Gastrocnemius medialis (tissue), 4 donors: ENCODE measurements at regions not wholly inside any gene's neighbourhood (a gene's known extent, or its start where the extent isn't known, plus 50 kb on each side); places are given as distances from the start of the nearest gene placed in this dataset.
A peak's percentile ranks its signal among the peaks of the same experiment; 100 is the strongest.

Source experiments
- ATAC-seq, 2 donors: fragments of 150-250 bp; one replicate each; pipeline ENCODE4 v1.9.1; 2016
- DNase-seq, 2 donors: peaks; one replicate each; pipeline ENCODE4 v3.0.0-alpha.2; 2019
- H3K27ac ChIP-seq, 4 donors: fragments of 200-600 bp; sonication (generic); 1 replicate in 1 of 4; 2 replicates in 3 of 4; pipeline ENCODE4 v1.5.1; 2016 to 2018; ENCODE audit warnings: mild to moderate bottlenecking in 2 of 4, moderate library complexity in 1 of 4
- H3K27me3 ChIP-seq, 3 donors: fragments of 200-600 bp; sonication (generic) in 2 of 3; 1 replicate in 1 of 3; 2 replicates in 2 of 3; pipeline versions ENCODE4 v1.5.1 to v1.6.0; 2016 to 2019; ENCODE audit warnings: mild to moderate bottlenecking in 1 of 3, moderate library complexity in 1 of 3
- H3K36me3 ChIP-seq, 2 donors: fragments of 200-600 bp; sonication (generic) in 1 of 2; one replicate each; pipeline ENCODE4 v1.5.1; 2017 to 2018
- H3K4me1 ChIP-seq, 2 donors: fragments of 200-600 bp; sonication (generic) in 1 of 2; one replicate each; pipeline ENCODE4 v1.5.1; 2016 to 2017; ENCODE audit warnings: mild to moderate bottlenecking in 2 of 2
- H3K4me3 ChIP-seq, 4 donors: fragments of 200-600 bp; sonication (generic) in 3 of 4; 1 replicate in 1 of 4; 2 replicates in 3 of 4; pipeline ENCODE4 v1.5.1; 2016 to 2019; ENCODE audit warnings: mild to moderate bottlenecking in 2 of 4
- H3K9me3 ChIP-seq, 3 donors: fragments of 200-600 bp; sonication (generic) in 2 of 3; 1 replicate in 1 of 3; 2 replicates in 2 of 3; pipeline ENCODE4 v1.5.1; 2016 to 2019
- POLR2A ChIP-seq, 2 donors: fragments of 450-650 bp; IDR thresholded peaks; one replicate each; pipeline ENCODE4 v1.6.1; 2017; ENCODE audit warnings: antibody characterized with exemption in 2 of 2, mild to moderate bottlenecking in 2 of 2, moderate library complexity in 2 of 2
- in situ Hi-C, 4 donors: fragments of 200-750 bp; cut with MboI; loops; one replicate each; pipeline versions ENCODE4 v1.15.0 to v1.8.0; 2017; ENCODE audit warnings: low sequenced_read_pairs in 4 of 4
- intact Hi-C: fragments of 100-400 bp; cut with DNase I; formaldehyde crosslinking; loops from one replicate; pipeline ENCODE4 v1.15.1; 2023; ENCODE audit warnings: low total_unique reads
- TF ChIP-seq, protein P1 (sequence below), 5 experiments: fragments of 450-650 bp in 3 of 5; fragments of 200-600 bp in 2 of 5; sonication (generic) in 2 of 5; IDR thresholded peaks in 4 of 5; conservative IDR thresholded peaks in 1 of 5; 1 replicate in 4 of 5; 2 replicates in 1 of 5; pipeline ENCODE4 v1.5.1; 2016 to 2019; ENCODE audit warnings: antibody characterized with exemption in 5 of 5, mild to moderate bottlenecking in 3 of 5, moderate library complexity in 3 of 5

DNA sequence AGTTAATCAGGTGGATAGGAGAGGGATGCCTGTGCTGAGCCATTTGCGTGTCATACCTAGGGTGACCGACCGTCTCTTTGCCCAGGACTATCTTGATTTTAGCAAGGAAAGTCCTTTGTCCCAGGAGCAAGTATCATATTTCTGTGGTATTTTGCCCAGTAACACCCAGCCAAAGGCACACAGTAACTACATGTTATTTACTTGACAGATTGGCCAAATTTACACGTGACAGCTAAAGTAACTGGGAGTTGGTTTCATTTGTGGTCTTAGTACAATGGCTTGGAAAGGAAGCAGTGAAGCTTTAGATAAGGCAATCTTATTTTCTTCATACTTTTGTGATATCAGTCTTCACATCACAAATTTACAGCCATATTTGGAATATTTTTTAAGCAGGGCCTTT lies 142.1 kb downstream of the JCAD start:
- peak in 1 of 2 donors; percentile 32 for ATAC-seq
- Histone ChIP-seq H3K9me3 (no peaks in the 10 kb centered on the region), H3K4me3 (no peak overlapping the region), H3K36me3 (no peaks in the 10 kb centered on the region), H3K4me1 (peaks cover 17 to 20% of the 10 kb centered on the region in 2 donors), H3K27ac (no peak overlapping the region), H3K27me3 (no peaks in the 10 kb centered on the region)
- intact Hi-C loops (no loop called here), in situ Hi-C loops (no loop called here)
- DNase-seq, result no peak
- TF ChIP-seq, protein P1, sequence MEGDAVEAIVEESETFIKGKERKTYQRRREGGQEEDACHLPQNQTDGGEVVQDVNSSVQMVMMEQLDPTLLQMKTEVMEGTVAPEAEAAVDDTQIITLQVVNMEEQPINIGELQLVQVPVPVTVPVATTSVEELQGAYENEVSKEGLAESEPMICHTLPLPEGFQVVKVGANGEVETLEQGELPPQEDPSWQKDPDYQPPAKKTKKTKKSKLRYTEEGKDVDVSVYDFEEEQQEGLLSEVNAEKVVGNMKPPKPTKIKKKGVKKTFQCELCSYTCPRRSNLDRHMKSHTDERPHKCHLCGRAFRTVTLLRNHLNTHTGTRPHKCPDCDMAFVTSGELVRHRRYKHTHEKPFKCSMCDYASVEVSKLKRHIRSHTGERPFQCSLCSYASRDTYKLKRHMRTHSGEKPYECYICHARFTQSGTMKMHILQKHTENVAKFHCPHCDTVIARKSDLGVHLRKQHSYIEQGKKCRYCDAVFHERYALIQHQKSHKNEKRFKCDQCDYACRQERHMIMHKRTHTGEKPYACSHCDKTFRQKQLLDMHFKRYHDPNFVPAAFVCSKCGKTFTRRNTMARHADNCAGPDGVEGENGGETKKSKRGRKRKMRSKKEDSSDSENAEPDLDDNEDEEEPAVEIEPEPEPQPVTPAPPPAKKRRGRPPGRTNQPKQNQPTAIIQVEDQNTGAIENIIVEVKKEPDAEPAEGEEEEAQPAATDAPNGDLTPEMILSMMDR (IDR thresholded peaks at IDR 0.05 in 4 of 5, conservative IDR thresholded peaks at IDR 0.05 in 1 of 5), result no peak
- no peak for TF ChIP-seq POLR2A (IDR thresholded peaks at IDR 0.05)

DNA sequence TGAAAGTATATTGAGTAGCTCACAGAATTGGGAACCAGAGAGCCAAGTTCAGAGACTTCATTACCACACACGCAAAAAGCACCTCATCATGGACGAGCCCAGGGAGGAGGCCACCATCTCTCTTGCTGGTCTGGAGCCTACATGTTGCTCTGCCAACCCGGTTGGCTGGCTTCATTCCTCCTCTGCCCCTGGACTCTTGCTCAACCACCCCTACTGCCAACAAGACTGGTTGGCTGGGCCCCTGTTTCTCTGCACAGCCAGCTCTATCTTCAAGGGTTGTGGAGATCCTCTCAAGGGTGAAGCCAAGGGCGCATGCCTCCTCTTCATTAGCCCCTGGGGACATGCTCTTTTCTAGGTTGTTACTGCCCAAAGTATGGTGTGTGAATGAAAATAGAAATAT lies 142.7 kb downstream of the JCAD start:
- TF ChIP-seq, protein P1 (IDR thresholded peaks at IDR 0.05 in 4 of 5, conservative IDR thresholded peaks at IDR 0.05 in 1 of 5), result no peak
- TF ChIP-seq POLR2A (IDR thresholded peaks at IDR 0.05), result no peak
- peak in 1 of 2 donors; percentile 47 for ATAC-seq

GRCh38 chr10:29914986-29915785 lies 144.2 kb downstream of the JCAD start:
- Histone ChIP-seq H3K36me3 (no peaks in the 10 kb centered on the region), H3K27me3 (no peaks in the 10 kb centered on the region), H3K27ac (no peak overlapping the region), H3K4me3 (no peak overlapping the region), H3K4me1 (peaks cover 12 to 17% of the 10 kb centered on the region in 2 donors), H3K9me3 (no peaks in the 10 kb centered on the region)
- intact Hi-C loops, result no loop called here
- no peak for DNase-seq
- TF ChIP-seq POLR2A (IDR thresholded peaks at IDR 0.05), result no peak
- TF ChIP-seq, protein P1 (IDR thresholded peaks at IDR 0.05 in 4 of 5, conservative IDR thresholded peaks at IDR 0.05 in 1 of 5), result no peak
- ATAC-seq, result no peak
- in situ Hi-C loops, result no loop called here

More for the DNA sequence above, 142.7 kb downstream of the JCAD start:
- DNase-seq, result peak in 1 of 2 donors; percentile 44
- Histone ChIP-seq H3K27me3 (no peaks in the 10 kb centered on the region), H3K4me3 (no peak overlapping the region), H3K36me3 (no peaks in the 10 kb centered on the region), H3K4me1 (peaks cover 17 to 20% of the 10 kb centered on the region in 2 donors), H3K9me3 (no peaks in the 10 kb centered on the region), H3K27ac (no peak overlapping the region)
- in situ Hi-C loops, result no loop called here
- intact Hi-C loops, result no loop called here

GRCh38 chr10:29908962-29909361 lies 150.4 kb downstream of the JCAD start:
- no peaks in the 10 kb centered on the region for H3K9me3 ChIP-seq
- H3K4me3 ChIP-seq, result no peak overlapping the region
- TF ChIP-seq, protein P1 (IDR thresholded peaks at IDR 0.05 in 4 of 5, conservative IDR thresholded peaks at IDR 0.05 in 1 of 5), result no peak
- TF ChIP-seq POLR2A (IDR thresholded peaks at IDR 0.05), result no peak
- H3K4me1 ChIP-seq, result no peaks in the 10 kb centered on the region
- H3K36me3 ChIP-seq, result no peaks in the 10 kb centered on the region
- intact Hi-C loops, result no loop called here
- no peak for DNase-seq
- H3K27me3 ChIP-seq, result no peaks in the 10 kb centered on the region
- no peak for ATAC-seq
- in situ Hi-C loops, result no loop called here
- no peak overlapping the region for H3K27ac ChIP-seq
